ENCODE measurements at regions not wholly inside any gene's neighbourhood (a gene's known extent, or its start where the extent isn't known, plus 50 kb on each side); places are given as distances from the start of the nearest gene placed in this dataset.

- BruUV-seq (replicated peaks): no TSS peak
- ChIA-PET CTCF (no interaction called here), POLR2A (no interaction called here), RAD21 (ENCODE audit: low non-redundant PET in 1 of 2, low total read pairs in 2 of 2, uncharacterized antibody in 2 of 2, unreplicated experiment in 2 of 2) (no interaction called here)
- Histone ChIP-seq H3K9ac (ENCODE audit: low read length) (no peak overlapping the region), H2AFZ (ENCODE audit: low read depth, low read length, poor library complexity, severe bottlenecking) (no peak overlapping the region), H3K79me2 (ENCODE audit: insufficient read depth, low read length) (no peaks in the 10 kb centered on the region), H3K4me1 (ENCODE audit: control insufficient read depth in 1 of 2, insufficient read depth in 2 of 2, low read length in 2 of 2) (no peaks in the 10 kb centered on the region), H3K4me3 (replicated peaks in 1 of 2; ENCODE audit: low read depth in 1 of 2, low read length in 2 of 2) (no peak overlapping the region), H3K27ac (ENCODE audit: low read depth, low read length) (no peak overlapping the region), H3K4me2 (ENCODE audit: low read length) (no peak overlapping the region), H3K36me3 (ENCODE audit: control insufficient read depth in 1 of 2, insufficient read depth in 2 of 2, low read length in 2 of 2) (no peaks in the 10 kb centered on the region), H3K9me2 (ENCODE audit: insufficient read depth) (peaks cover under 1% of the 10 kb centered on the region; the same call in 1 of the 2 replicates), H4K20me1 (ENCODE audit: insufficient read depth) (no peaks in the 10 kb centered on the region), H3K9me3 (ENCODE audit: control insufficient read depth in 1 of 2, insufficient read depth in 1 of 2, low read depth in 1 of 2, low read length in 2 of 2) (no peaks in the 10 kb centered on the region), H3K27me3 (ENCODE audit: insufficient read depth, low read length) (no peaks in the 10 kb centered on the region)
- TF ChIP-seq JUND (IDR thresholded peaks at IDR 0.05): no peak
- TF ChIP-seq SRF (IDR thresholded peaks at IDR 0.05; ENCODE audit: low read depth): no peak
- no peak for TF ChIP-seq RAD21 (IDR thresholded peaks at IDR 0.05; ENCODE audit: low read depth)
- no peak for TF ChIP-seq FOSL1 (IDR thresholded peaks at IDR 0.05; ENCODE audit: low read depth)
- no peak for TF ChIP-seq SP1 (IDR thresholded peaks at IDR 0.05; ENCODE audit: low read depth)
- no peak for TF ChIP-seq POLR2AphosphoS5 (IDR thresholded peaks at IDR 0.05; ENCODE audit: low read depth, low read length)
- TF ChIP-seq TCF7L2 (IDR thresholded peaks at IDR 0.05; ENCODE audit: borderline replicate concordance, extremely low read depth, insufficient read depth, insufficient read length): no peak
- TF ChIP-seq REST (IDR thresholded peaks at IDR 0.05; ENCODE audit: low read depth): no peak
- TF ChIP-seq SIN3A (IDR thresholded peaks at IDR 0.05; ENCODE audit: low read depth): no peak
- no peak for TF ChIP-seq ZBTB33 (IDR thresholded peaks at IDR 0.05; ENCODE audit: extremely low read depth, insufficient replicate concordance, low read length)
- TF ChIP-seq CBX3 (IDR thresholded peaks at IDR 0.05; ENCODE audit: low read depth): no peak
- no peak for TF ChIP-seq CEBPB (IDR thresholded peaks at IDR 0.05; ENCODE audit: low read depth)
- TF ChIP-seq YY1 (IDR thresholded peaks at IDR 0.05; ENCODE audit: extremely low read depth, insufficient replicate concordance, low read depth, low read length): no peak
- no peak for TF ChIP-seq POLR2A (IDR thresholded peaks at IDR 0.05; ENCODE audit: borderline replicate concordance, extremely low read depth, insufficient read depth, insufficient read length)
- TF ChIP-seq ELF1 (IDR thresholded peaks at IDR 0.05; ENCODE audit: borderline replicate concordance, low read depth): no peak
- no peak for TF ChIP-seq ATF3 (IDR thresholded peaks at IDR 0.05)
- TF ChIP-seq EZH2phosphoT487 (IDR thresholded peaks at IDR 0.05; ENCODE audit: borderline replicate concordance): no peak
- TF ChIP-seq CTCF (IDR thresholded peaks at IDR 0.05 in 2 of 3, conservative IDR thresholded peaks at IDR 0.05 in 1 of 3; ENCODE audit: borderline replicate concordance in 1 of 3, insufficient read depth in 1 of 3, low read depth in 2 of 3, low read length in 2 of 3): no peak
- ATAC-seq: no peak
- intact Hi-C loops (cut with micrococcal nuclease): no loop called here
- no peak for DNase-seq (ENCODE audit: low read depth, low spot score)
Measured at GRCh38 chr11:122285070-122285988, 169.3 kb upstream of the BLID start.

All from HCT116 (cell line).